ENCODE measurements at regions not wholly inside any gene's neighbourhood (a gene's known extent, or its start where the extent isn't known, plus 50 kb on each side); places are given as distances from the start of the nearest gene placed in this dataset.

- Mint-ChIP-seq H3K4me1 (ENCODE audit: low read depth, unreplicated experiment) (peaks cover 3% of the 10 kb centered on the region), H3K4me3 (ENCODE audit: unreplicated experiment) (no peak overlapping the region), H3K27ac (ENCODE audit: unreplicated experiment) (no peak overlapping the region), H3K9me3 (ENCODE audit: unreplicated experiment) (no peaks in the 10 kb centered on the region), H3K27me3 (ENCODE audit: unreplicated experiment) (no peaks in the 10 kb centered on the region), H3K36me3 (ENCODE audit: unreplicated experiment) (no peaks in the 10 kb centered on the region)
- peak; percentile 27 for DNase-seq
- no peak for TF ChIP-seq CTCF (IDR thresholded peaks at IDR 0.05; ENCODE audit: partially characterized antibody, unreplicated experiment)
These were observed 160.2 kb upstream of the IGFBP7 start for GRCh38 chr4:57270346-57270745.

GRCh38 chr4:57265831-57266582, 155.8 kb upstream of the IGFBP7 start:
- H3K27me3 Mint-ChIP-seq (ENCODE audit: unreplicated experiment): peaks cover 3% of the 10 kb centered on the region
- no peaks in the 10 kb centered on the region for H3K9me3 Mint-ChIP-seq (ENCODE audit: unreplicated experiment)
- H3K4me3 Mint-ChIP-seq (ENCODE audit: unreplicated experiment): no peak overlapping the region
- H3K27ac Mint-ChIP-seq (ENCODE audit: unreplicated experiment): no peak overlapping the region
- DNase-seq: no peak
- peaks cover 3% of the 10 kb centered on the region for H3K4me1 Mint-ChIP-seq (ENCODE audit: low read depth, unreplicated experiment)
- H3K36me3 Mint-ChIP-seq (ENCODE audit: unreplicated experiment): no peaks in the 10 kb centered on the region
- TF ChIP-seq CTCF (IDR thresholded peaks at IDR 0.05; ENCODE audit: partially characterized antibody, unreplicated experiment): no peak

- Mint-ChIP-seq H3K4me1 (ENCODE audit: low read depth, unreplicated experiment) (no peaks in the 10 kb centered on the region), H3K4me3 (ENCODE audit: unreplicated experiment) (no peak overlapping the region), H3K27ac (ENCODE audit: unreplicated experiment) (no peak overlapping the region), H3K9me3 (ENCODE audit: unreplicated experiment) (no peaks in the 10 kb centered on the region), H3K36me3 (ENCODE audit: unreplicated experiment) (no peaks in the 10 kb centered on the region), H3K27me3 (ENCODE audit: unreplicated experiment) (peaks cover 2% of the 10 kb centered on the region)
- no peak for DNase-seq
- TF ChIP-seq CTCF (IDR thresholded peaks at IDR 0.05; ENCODE audit: partially characterized antibody, unreplicated experiment): no peak
These were observed 144.6 kb upstream of the IGFBP7 start for GRCh38 chr4:57254754-57255153.

- H3K4me1 Mint-ChIP-seq (ENCODE audit: low read depth, unreplicated experiment): no peaks in the 10 kb centered on the region
- TF ChIP-seq CTCF (IDR thresholded peaks at IDR 0.05; ENCODE audit: partially characterized antibody, unreplicated experiment): no peak
- H3K4me3 Mint-ChIP-seq (ENCODE audit: unreplicated experiment): no peak overlapping the region
- H3K36me3 Mint-ChIP-seq (ENCODE audit: unreplicated experiment): no peaks in the 10 kb centered on the region
- H3K9me3 Mint-ChIP-seq (ENCODE audit: unreplicated experiment): no peaks in the 10 kb centered on the region
- no peak overlapping the region for H3K27ac Mint-ChIP-seq (ENCODE audit: unreplicated experiment)
- DNase-seq: no peak
- peaks cover 2% of the 10 kb centered on the region for H3K27me3 Mint-ChIP-seq (ENCODE audit: unreplicated experiment)
These were observed 138.9 kb upstream of the IGFBP7 start for GRCh38 chr4:57249083-57249482.

GRCh38 chr4:57243076-57243475, 132.9 kb upstream of the IGFBP7 start:
- Mint-ChIP-seq H3K36me3 (ENCODE audit: unreplicated experiment) (no peaks in the 10 kb centered on the region), H3K27me3 (ENCODE audit: unreplicated experiment) (peaks cover 2% of the 10 kb centered on the region), H3K4me3 (ENCODE audit: unreplicated experiment) (no peak overlapping the region), H3K27ac (ENCODE audit: unreplicated experiment) (no peak overlapping the region), H3K9me3 (ENCODE audit: unreplicated experiment) (no peaks in the 10 kb centered on the region), H3K4me1 (ENCODE audit: low read depth, unreplicated experiment) (peaks cover 4% of the 10 kb centered on the region)
- no peak for TF ChIP-seq CTCF (IDR thresholded peaks at IDR 0.05; ENCODE audit: partially characterized antibody, unreplicated experiment)
- no peak for DNase-seq
